HG02623 (cell line): ENCODE measurements at regions not wholly inside any gene's neighbourhood (a gene's known extent, or its start where the extent isn't known, plus 50 kb on each side); places are given as distances from the start of the nearest gene placed in this dataset.
"Not testable (repeated sequence)": the region's sequence is repeated elsewhere in the genome, so short reads cannot be mapped to it uniquely, and the experiment has no call there.

Source experiments
- ATAC-seq: cut with Tn5 transposase; IDR thresholded peaks from one replicate; pipeline ENCODE4 v1.9.1; 2021; ENCODE audit warnings: moderate library complexity; ENCODE audit not compliant: unreplicated experiment

GRCh38 chr12:114815026-114815795 is 131.2 kb upstream of the TBX3 start:
- ATAC-seq = no peak

GRCh38 chr12:114812858-114813761 is 129.1 kb upstream of the TBX3 start:
- no peak for ATAC-seq

DNA sequence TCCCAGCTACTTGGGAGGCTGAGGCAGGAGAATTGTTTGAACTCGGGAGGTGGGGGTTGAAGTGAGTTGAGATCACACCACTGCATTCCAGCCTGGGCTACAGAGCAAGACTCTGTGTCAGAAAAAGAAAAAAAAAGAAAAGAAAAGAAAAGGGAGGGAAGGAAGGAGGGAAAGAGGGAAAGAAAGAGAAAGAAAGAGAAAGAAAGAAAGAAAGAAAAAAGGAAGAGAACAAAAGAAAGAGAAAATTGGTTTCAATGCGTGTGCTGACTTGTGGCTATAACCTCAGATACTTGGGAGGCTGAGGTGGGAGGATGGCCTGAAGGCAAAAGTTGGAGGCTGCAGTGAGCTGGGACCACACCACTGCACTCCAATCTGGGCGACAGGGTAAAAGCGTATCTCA is 128.4 kb upstream of the TBX3 start:
- no peak for ATAC-seq

GRCh38 chr12:114809097-114809496 is 125.1 kb upstream of the TBX3 start:
- no peak for ATAC-seq

GRCh38 chr12:114801381-114801780 is 117.4 kb upstream of the TBX3 start:
- ATAC-seq = not testable (repeated sequence)

DNA sequence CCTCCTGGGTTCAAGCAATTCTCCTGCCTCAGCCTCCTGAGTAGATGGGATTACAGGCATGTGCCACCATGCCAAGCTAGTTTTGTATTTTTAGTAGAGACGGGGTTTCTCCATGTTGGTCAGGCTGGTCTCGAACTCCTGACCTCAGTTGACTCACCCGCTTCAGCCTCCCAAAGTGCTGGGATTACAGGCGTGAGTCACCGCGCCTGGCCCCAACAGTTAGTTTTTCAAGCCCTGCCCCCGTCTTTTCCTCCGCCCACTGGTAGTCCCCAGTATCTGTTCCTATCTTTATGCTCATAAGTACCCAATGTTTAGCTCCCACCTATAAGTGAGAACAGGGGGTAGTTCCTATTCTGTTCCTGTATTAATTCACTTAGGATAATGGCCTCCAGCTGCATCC is 116.6 kb upstream of the TBX3 start:
- not testable (repeated sequence) for ATAC-seq

GRCh38 chr12:114799574-114800487 is 115.9 kb upstream of the TBX3 start:
- no peak for ATAC-seq

DNA sequence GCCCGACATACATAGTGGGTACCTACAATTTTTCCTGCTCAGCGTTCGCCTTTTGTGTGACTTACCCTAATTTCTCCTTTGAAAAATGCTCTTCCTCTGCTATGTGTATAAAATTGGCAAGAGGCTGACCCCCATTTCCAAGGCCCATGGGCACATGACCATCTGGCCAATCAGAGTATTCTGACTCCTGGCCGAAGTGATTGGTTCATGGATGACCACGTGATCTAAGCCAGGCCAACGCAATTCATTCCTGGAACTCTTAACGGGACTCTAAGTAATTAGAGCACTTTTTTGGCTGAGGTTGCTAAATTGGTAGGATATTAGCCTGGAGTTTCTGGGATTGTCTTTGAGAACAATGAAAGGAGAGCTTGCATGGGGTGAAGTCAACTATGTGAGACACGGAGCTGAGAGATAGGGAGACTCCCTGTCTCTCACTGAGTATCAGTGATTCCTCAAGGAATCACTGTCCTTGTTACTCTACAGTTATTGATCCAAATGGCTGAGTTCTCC is 110.1 kb upstream of the TBX3 start:
- ATAC-seq = no peak

DNA sequence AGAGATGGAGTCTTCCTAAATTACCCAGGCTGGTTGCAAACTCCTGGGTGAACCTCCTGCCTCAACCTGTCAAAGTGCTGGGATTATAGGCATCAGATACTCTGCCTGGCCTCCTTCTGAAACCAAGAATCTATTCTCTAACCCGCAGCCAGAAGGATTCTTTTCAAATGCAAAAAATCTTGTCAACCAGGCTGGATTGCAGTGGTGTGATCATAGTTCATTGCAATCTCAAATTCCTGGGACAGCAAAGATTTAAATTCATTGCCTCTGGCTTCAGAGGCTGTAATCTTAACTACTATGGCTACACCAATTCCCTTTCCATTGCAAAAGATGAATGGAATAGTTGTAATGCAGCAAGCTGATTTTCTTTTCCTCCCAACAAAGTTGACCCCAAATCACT is 106.3 kb upstream of the TBX3 start:
- ATAC-seq = no peak

GRCh38 chr12:114789821-114790220 is 105.8 kb upstream of the TBX3 start:
- no peak for ATAC-seq

- no peak for ATAC-seq
These were observed 105.3 kb upstream of the TBX3 start for GRCh38 chr12:114789276-114789675.

DNA sequence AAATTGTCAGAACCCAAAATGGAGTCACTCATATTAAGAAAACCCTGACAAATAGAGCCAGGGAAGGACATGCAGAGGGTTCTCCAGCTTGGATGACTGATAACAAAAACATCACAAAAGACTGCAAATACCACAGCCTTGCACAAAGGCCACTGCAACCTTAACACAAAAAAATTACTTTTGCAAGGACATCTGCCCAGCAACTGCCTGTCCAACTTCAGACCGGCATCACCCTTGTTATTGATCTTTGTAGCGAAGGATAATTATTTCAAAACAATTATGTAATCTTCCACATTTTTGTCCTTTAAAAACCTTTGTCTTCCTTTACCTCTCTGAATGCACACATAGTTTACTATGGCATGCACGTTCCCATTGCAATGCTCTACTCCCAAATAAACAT is 100.6 kb upstream of the TBX3 start:
- no peak for ATAC-seq

DNA sequence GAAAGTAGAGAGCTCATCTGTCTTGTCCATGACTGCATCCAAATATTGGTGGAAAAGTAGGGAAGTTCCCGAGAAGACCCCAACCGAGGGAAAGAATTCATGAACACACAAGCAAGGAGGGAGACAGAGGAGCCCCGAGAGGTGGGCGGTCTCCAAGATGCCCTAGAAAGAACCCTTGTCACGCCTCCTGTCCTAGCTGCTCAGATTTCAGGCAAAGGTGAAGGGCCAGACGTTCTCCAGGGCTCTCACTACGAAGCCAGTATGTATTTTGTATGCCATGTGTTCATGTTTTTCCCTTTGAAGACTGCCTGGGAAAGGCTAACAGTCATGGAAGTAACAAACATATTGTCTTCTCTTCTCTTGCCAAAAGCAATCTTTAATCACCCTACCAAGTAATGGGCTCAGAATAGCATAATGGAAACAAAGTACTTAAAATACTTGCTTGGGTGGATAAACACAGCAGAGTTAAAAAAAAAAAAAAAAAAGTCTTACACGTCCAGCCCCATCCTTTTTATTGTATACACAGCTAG is 99.2 kb upstream of the TBX3 start:
- ATAC-seq = no peak

- ATAC-seq = no peak
These were observed 96.9 kb upstream of the TBX3 start for GRCh38 chr12:114780746-114781399.

GRCh38 chr12:114779647-114780046 is 95.7 kb upstream of the TBX3 start:
- ATAC-seq = no peak

DNA sequence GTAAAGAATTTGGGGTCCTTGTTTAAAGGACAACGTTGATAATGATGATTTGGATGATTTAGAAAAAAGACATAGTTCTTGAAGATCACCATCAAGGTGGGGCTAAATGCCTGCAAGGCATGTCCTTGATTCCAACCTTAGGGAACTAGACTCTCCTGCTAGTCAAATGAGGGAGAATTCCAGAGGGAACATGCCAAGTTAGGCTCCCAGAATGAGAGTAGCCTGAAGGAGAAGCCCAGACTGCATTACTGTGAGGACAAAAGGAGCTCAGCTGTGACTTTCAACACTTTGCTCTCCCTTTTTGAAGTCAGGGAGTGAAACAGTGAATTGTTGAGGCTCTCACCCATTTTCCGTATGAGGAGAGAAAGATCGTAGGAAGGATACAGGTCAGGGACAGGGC is 95.2 kb upstream of the TBX3 start:
- no peak for ATAC-seq

DNA sequence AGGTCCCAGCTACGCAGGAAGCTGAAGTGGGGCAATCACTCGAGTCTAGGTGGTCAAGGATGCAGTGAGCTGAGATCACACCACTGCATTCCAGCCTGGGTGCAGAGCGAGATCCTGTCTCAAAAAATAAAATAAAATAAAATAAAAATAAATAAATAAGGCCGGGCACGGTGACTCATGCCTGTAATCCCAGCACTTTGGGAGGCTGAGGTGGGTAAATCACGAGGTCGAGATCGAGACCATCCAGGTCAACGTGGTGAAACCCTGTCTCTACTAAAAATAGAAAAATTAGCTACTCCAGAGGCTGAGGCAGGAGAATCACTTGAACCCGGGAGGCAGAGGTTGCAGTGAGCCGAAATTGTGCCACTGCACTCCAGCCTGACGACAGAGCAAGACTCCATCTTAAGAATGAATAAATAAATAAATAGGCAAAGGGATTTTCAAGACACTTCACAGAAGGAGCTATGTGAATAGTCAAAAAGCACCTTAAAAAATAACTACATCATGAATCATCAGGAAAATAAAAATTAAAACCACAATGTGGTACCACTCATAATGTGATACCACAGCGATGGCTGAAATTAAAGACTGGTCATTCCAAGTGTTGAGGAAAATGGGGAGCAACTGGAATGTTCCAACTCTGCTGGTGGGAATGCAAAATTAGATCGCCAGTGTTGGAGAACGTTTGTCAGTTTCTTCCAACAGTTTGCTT is 92.9 kb upstream of the TBX3 start:
- no peak for ATAC-seq

DNA sequence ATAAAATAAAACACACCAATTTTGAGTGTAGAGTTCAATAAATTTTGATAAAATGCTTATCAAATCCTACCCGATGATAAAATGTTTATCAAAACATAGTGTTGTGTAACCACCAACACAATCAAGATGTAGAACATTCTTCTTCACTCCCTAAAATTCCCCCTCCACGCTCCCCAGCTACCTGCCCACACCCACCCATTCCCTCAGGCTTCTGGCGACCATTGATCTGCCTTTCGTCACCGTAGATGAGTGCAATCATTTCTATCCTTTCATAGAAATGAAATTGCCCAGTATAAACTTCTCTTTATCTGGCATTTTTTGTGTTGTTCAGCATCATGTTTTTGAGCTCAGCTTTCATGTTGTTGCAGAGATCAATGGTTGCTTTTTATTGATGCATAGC is 90.7 kb upstream of the TBX3 start:
- no peak for ATAC-seq

DNA sequence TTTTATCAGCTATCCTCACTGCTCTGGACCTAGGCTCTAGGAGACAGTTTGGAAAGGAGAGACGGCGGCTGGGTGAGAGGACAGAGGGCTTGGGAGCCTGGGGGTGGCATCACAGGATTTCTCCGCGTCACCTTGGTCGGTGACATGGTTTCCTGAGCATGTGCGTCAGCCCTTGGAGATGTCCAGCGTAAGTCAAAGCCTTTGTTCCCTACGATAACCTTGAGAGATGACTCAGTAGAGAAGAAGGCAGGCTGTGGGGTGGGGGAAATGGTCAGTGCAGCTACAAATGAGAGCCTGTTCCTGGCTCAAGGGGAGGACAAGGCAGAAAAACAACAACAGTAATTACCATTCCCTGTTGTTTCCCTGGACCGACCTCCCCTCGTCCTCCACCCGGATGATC is 90.2 kb upstream of the TBX3 start:
- ATAC-seq = no peak

- ATAC-seq = no peak
These were observed 86.3 kb upstream of the TBX3 start for GRCh38 chr12:114770323-114770722.
